Testis (tissue), 2 donors: ENCODE measurements at regions not wholly inside any gene's neighbourhood (a gene's known extent, or its start where the extent isn't known, plus 50 kb on each side); places are given as distances from the start of the nearest gene placed in this dataset.

ENCODE experiments used
- DNase-seq: peaks from one replicate; pipeline ENCODE4 v3.0.0-alpha.2; 2019
- H3K27ac ChIP-seq, 2 donors: fragments of 200-600 bp; sonication (generic); one replicate each; pipeline ENCODE4 v1.5.1; 2019
- H3K27me3 ChIP-seq: fragments of 200-600 bp; sonication (generic); one replicate; pipeline ENCODE4 v1.5.1; 2019
- H3K36me3 ChIP-seq: fragments of 200-600 bp; sonication (generic); one replicate; pipeline ENCODE4 v1.5.1; 2017; ENCODE audit warnings: low read depth; ENCODE audit errors: missing control alignments
- H3K4me1 ChIP-seq: fragments of 200-600 bp; sonication (generic); one replicate; pipeline ENCODE4 v1.5.1; 2019
- H3K4me3 ChIP-seq, 2 donors: fragments of 200-600 bp; sonication (generic); one replicate each; pipeline ENCODE4 v1.5.1; 2017 to 2019
- H3K9me3 ChIP-seq: fragments of 200-600 bp; sonication (generic); one replicate; pipeline ENCODE4 v1.5.1; 2017
- CTCF ChIP-seq, 3 experiments: fragments of 450-650 bp in 2 of 3; fragments of 200-600 bp in 1 of 3; sonication (generic) in 1 of 3; IDR thresholded peaks; one replicate each; pipeline ENCODE4 v1.5.1; 2016 to 2019; ENCODE audit warnings: antibody characterized with exemption in 3 of 3, mild to moderate bottlenecking in 2 of 3, moderate library complexity in 1 of 3
- POLR2A ChIP-seq: fragments of 450-650 bp; IDR thresholded peaks from one replicate; pipeline ENCODE4 v1.6.1; 2017; ENCODE audit warnings: antibody characterized with exemption, mild to moderate bottlenecking, moderate library complexity
- WGBS, 2 donors: methylation state at CpG; one replicate each; pipeline ENCODE4 v1.1.5; 2018; 5-methylcytosine and 5-hydroxymethylcytosine counted together
- intact Hi-C: fragments of 100-400 bp; cut with DNase I; formaldehyde crosslinking; loops from one replicate; pipeline ENCODE4 v1.15.1; 2023; ENCODE audit warnings: low total_unique reads

GRCh38 chr12:71354871-71355270, 84.7 kb upstream of the LGR5 start:
- no peaks in the 10 kb centered on the region for H3K4me1 ChIP-seq
- intact Hi-C loops = no loop called here
- no peak overlapping the region for H3K4me3 ChIP-seq
- no peak overlapping the region for H3K27ac ChIP-seq
- no peak for DNase-seq
- no peaks in the 10 kb centered on the region for H3K27me3 ChIP-seq
- 38 to 63% methylated on average over 2 of the region's 2 CpGs for WGBS, 2 donors
- no peaks in the 10 kb centered on the region for H3K9me3 ChIP-seq
- no peak for TF ChIP-seq CTCF (IDR thresholded peaks at IDR 0.05)
- no peak for TF ChIP-seq POLR2A
- no peaks in the 10 kb centered on the region for H3K36me3 ChIP-seq

DNA sequence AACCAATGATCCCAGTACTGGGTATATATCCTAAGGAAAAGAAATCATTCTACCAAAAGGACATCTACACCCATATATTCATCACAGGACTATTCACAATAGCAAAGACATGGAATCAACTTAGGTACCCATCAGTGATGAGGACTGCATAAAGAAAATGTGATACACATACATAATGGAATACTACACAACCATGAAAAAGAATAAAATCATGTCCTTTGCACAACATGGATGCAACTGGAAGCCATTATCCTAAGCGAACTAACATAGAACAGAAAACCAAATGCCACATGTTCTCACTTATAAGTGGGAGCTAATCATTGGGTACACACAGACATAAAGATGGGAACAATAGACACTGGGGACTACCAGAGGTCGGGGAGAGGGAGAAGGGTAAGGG, 86.0 kb upstream of the LGR5 start:
- Histone ChIP-seq H3K9me3 (no peaks in the 10 kb centered on the region), H3K4me3 (no peak overlapping the region), H3K27ac (no peak overlapping the region), H3K4me1 (no peaks in the 10 kb centered on the region), H3K27me3 (no peaks in the 10 kb centered on the region), H3K36me3 (no peaks in the 10 kb centered on the region)
- 79% methylated on average over 2 of the region's 2 CpGs for WGBS, 2 donors
- intact Hi-C loops = no loop called here
- no peak for DNase-seq
- TF ChIP-seq POLR2A = no peak
- no peak for TF ChIP-seq CTCF (IDR thresholded peaks at IDR 0.05)

GRCh38 chr12:71349950-71350349, 89.6 kb upstream of the LGR5 start:
- no peaks in the 10 kb centered on the region for H3K4me1 ChIP-seq
- no peaks in the 10 kb centered on the region for H3K36me3 ChIP-seq
- intact Hi-C loops = no loop called here
- no peaks in the 10 kb centered on the region for H3K27me3 ChIP-seq
- H3K9me3 ChIP-seq = no peaks in the 10 kb centered on the region
- no peak overlapping the region for H3K4me3 ChIP-seq
- H3K27ac ChIP-seq = no peak overlapping the region
- no peak for TF ChIP-seq CTCF (IDR thresholded peaks at IDR 0.05)
- TF ChIP-seq POLR2A = no peak
- DNase-seq = no peak
- 87 to 91% methylated on average over 2 of the region's 2 CpGs for WGBS, 2 donors

GRCh38 chr12:71338933-71339332, 100.7 kb upstream of the LGR5 start:
- no peak overlapping the region for H3K27ac ChIP-seq
- H3K36me3 ChIP-seq = no peaks in the 10 kb centered on the region
- intact Hi-C loops = no loop called here
- no peaks in the 10 kb centered on the region for H3K4me1 ChIP-seq
- H3K27me3 ChIP-seq = no peaks in the 10 kb centered on the region
- no peak overlapping the region for H3K4me3 ChIP-seq
- no peak for DNase-seq
- TF ChIP-seq POLR2A (no peak), CTCF (IDR thresholded peaks at IDR 0.05) (no peak)
- H3K9me3 ChIP-seq = no peaks in the 10 kb centered on the region

DNA sequence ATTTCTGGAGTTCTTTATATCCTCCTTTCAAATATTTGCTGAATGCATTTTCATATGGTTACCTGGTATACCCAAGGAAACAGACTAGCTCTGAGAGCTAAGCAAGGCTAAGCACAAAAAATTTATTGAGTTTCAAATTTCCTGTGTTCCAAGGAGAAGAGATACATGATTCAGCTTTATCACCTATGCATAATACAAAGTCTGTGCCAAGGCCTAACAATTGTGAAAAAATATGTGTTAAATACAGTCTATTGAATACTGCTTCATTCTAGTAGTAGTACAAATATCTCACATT, 103.7 kb upstream of the LGR5 start:
- TF ChIP-seq CTCF (IDR thresholded peaks at IDR 0.05) (no peak), POLR2A (no peak)
- intact Hi-C loops = no loop called here
- no peaks in the 10 kb centered on the region for H3K36me3 ChIP-seq
- no peak overlapping the region for H3K4me3 ChIP-seq
- no peaks in the 10 kb centered on the region for H3K4me1 ChIP-seq
- no peak for DNase-seq
- H3K9me3 ChIP-seq = no peaks in the 10 kb centered on the region
- H3K27ac ChIP-seq = no peak overlapping the region
- H3K27me3 ChIP-seq = no peaks in the 10 kb centered on the region
